IMR-90 (cell line): ENCODE measurements at regions not wholly inside any gene's neighbourhood (a gene's known extent, or its start where the extent isn't known, plus 50 kb on each side); places are given as distances from the start of the nearest gene placed in this dataset.

Source experiments
- ATAC-seq: fragments of 200-7000 bp; cut with Tn5 transposase; 2 replicates; pipeline ENCODE4 v1.9.1; 2020; ENCODE audit warnings: low read depth, mild to moderate bottlenecking, moderate library complexity
- BruUV-seq: library from RNA; stranded (reverse); fragments of 400-500 nt; replicated peaks from 2 replicates; lab custom pipeline; 2021; lab: Mats Ljungman, UMichigan
- CTCF ChIA-PET: fragments of 300-600 bp; formaldehyde crosslinking; extraction: SDS; loops from one replicate; lab custom pipeline; 2021; ENCODE audit warnings: antibody characterized with exemption; lab: Yijun Ruan, JAX
- POLR2A ChIA-PET: fragments of 300-600 bp; sonication (Branson Sonifier 250); formaldehyde crosslinking; loops from one replicate; lab custom pipeline; 2022; ENCODE audit warnings: antibody characterized with exemption; ENCODE audit not compliant: unreplicated experiment; lab: Charles Lee
- DNase-seq: peaks from one replicate; pipeline ENCODE4 v3.0.0; 2013
- H2AFZ ChIP-seq: replicated peaks from 2 replicates; pipeline ENCODE3; 2013; ENCODE audit warnings: low read length, mild to moderate bottlenecking; ENCODE audit not compliant: poor library complexity
- H2AK5ac ChIP-seq: 2 replicates; pipeline ENCODE4 v1.6.1; 2013; ENCODE audit warnings: low read depth, low read length, inconsistent platforms
- H2AK9ac ChIP-seq: replicated peaks from 2 replicates; pipeline ENCODE3; 2013; ENCODE audit warnings: mild to moderate bottlenecking, low read depth, low read length, moderate library complexity; ENCODE audit not compliant: poor library complexity
- H2BK120ac ChIP-seq: 2 replicates; pipeline ENCODE4 v1.6.1; 2013; ENCODE audit warnings: low read depth, low read length, inconsistent platforms
- H2BK15ac ChIP-seq: 3 replicates; pipeline ENCODE4 v1.6.1; 2013; ENCODE audit warnings: low read depth, low read length, inconsistent platforms
- H2BK20ac ChIP-seq: 2 replicates; pipeline ENCODE4 v1.6.1; 2013; ENCODE audit warnings: low read depth, mild to moderate bottlenecking, inconsistent platforms, low read length, moderate library complexity
- H2BK5ac ChIP-seq: 2 replicates; pipeline ENCODE4 v1.6.1; 2013; ENCODE audit warnings: mild to moderate bottlenecking, low read depth, low read length, inconsistent platforms; ENCODE audit not compliant: poor library complexity, severe bottlenecking
- H3K14ac ChIP-seq: replicated peaks from 2 replicates; pipeline ENCODE4 v1.6.1; 2013; ENCODE audit warnings: low read depth, low read length, inconsistent platforms
- H3K18ac ChIP-seq: 2 replicates; pipeline ENCODE4 v1.6.1; 2013; ENCODE audit warnings: low read depth, low read length, control low read depth
- H3K23ac ChIP-seq: 2 replicates; pipeline ENCODE4 v1.6.1; 2013; ENCODE audit warnings: low read depth, low read length, inconsistent platforms
- H3K27ac ChIP-seq: 2 replicates; pipeline ENCODE4 v1.5.1; 2013; ENCODE audit warnings: mild to moderate bottlenecking, control low read depth, low read length; ENCODE audit not compliant: insufficient read depth
- H3K27me3 ChIP-seq: 2 replicates; pipeline ENCODE4 v1.6.1; 2013; ENCODE audit warnings: low read length; ENCODE audit not compliant: control insufficient read depth, insufficient read depth
- H3K36me3 ChIP-seq: 2 replicates; pipeline ENCODE4 v1.6.1; 2013; ENCODE audit warnings: low read length, mixed read lengths; ENCODE audit not compliant: control insufficient read depth, insufficient read depth
- H3K4ac ChIP-seq: 2 replicates; pipeline ENCODE4 v1.6.1; 2013; ENCODE audit warnings: low read depth, low read length, inconsistent platforms
- H3K4me1 ChIP-seq: 2 replicates; pipeline ENCODE4 v1.6.1; 2013; ENCODE audit warnings: low read length, mixed read lengths; ENCODE audit not compliant: control insufficient read depth, insufficient read depth
- H3K4me2 ChIP-seq: 2 replicates; pipeline ENCODE4 v1.6.1; 2013; ENCODE audit warnings: low read depth, mild to moderate bottlenecking, control low read depth, low read length, moderate library complexity
- H3K4me3 ChIP-seq: 2 replicates; pipeline ENCODE4 v1.5.1; 2013; ENCODE audit warnings: low read depth, mild to moderate bottlenecking, control low read depth, low read length, moderate library complexity; ENCODE audit not compliant: insufficient read depth
- H3K56ac ChIP-seq: 2 replicates; pipeline ENCODE4 v1.6.1; 2013; ENCODE audit warnings: low read length, inconsistent platforms; ENCODE audit not compliant: insufficient read depth; ENCODE audit errors: extremely low read depth
- H3K79me1 ChIP-seq, 2 experiments: 2 replicates each; pipeline ENCODE4 v1.6.1; 2013; ENCODE audit warnings: low read length in 2 of 2, inconsistent platforms in 1 of 2, low read depth in 1 of 2
- H3K9ac ChIP-seq: 2 replicates; pipeline ENCODE4 v1.6.1; 2013; ENCODE audit warnings: low read depth, low read length, control low read depth
- H3K9me1 ChIP-seq: 2 replicates; pipeline ENCODE4 v1.6.1; 2013; ENCODE audit warnings: low read length, inconsistent platforms; ENCODE audit not compliant: insufficient read depth
- H3K9me3 ChIP-seq: 2 replicates; pipeline ENCODE4 v1.6.1; 2013; ENCODE audit warnings: low read length; ENCODE audit not compliant: control insufficient read depth, insufficient read depth
- H4K20me1 ChIP-seq: 2 replicates; pipeline ENCODE4 v1.6.1; 2013; ENCODE audit warnings: low read length, inconsistent platforms; ENCODE audit not compliant: insufficient read depth
- H4K5ac ChIP-seq: 2 replicates; pipeline ENCODE4 v1.6.1; 2013; ENCODE audit warnings: mild to moderate bottlenecking, low read depth, low read length, control low read depth
- H4K8ac ChIP-seq, 2 experiments: 2 replicates each; pipeline ENCODE4 v1.6.1; 2013; ENCODE audit warnings: low read depth in 2 of 2, low read length in 2 of 2, control low read depth in 1 of 2, inconsistent platforms in 1 of 2
- H4K91ac ChIP-seq: 2 replicates; pipeline ENCODE4 v1.6.1; 2013; ENCODE audit warnings: low read depth, low read length, inconsistent platforms; ENCODE audit not compliant: insufficient read depth
- BHLHE40 ChIP-seq: fragments of 150-350 bp; IDR thresholded peaks from 2 replicates; pipeline ENCODE4 v1.6.1; 2016; ENCODE audit warnings: mild to moderate bottlenecking, low read depth, low read length
- CHD1 ChIP-seq: IDR thresholded peaks from 2 replicates; pipeline ENCODE4 v1.6.1; 2012; ENCODE audit warnings: low read depth, low read length, improper control_type of control experiment
- NFE2L2 ChIP-seq: fragments of 150-350 bp; IDR thresholded peaks from 2 replicates; pipeline ENCODE4 v1.6.1; 2016; ENCODE audit warnings: low read depth, mild to moderate bottlenecking, low read length
- RAD21 ChIP-seq: IDR thresholded peaks from 2 replicates; pipeline ENCODE4 v1.6.1; 2012; ENCODE audit warnings: low read length, improper control_type of control experiment
- WGBS, 2 experiments: methylation state at CpG; one replicate each; pipeline versions ENCODE4 v1.1.5 to v1.1.7; 2013; ENCODE audit warnings: missing lambda C conversion rate in 2 of 2; ENCODE audit not compliant: insufficient read length in 1 of 2; ENCODE audit errors: extremely low coverage in 2 of 2; 5-methylcytosine and 5-hydroxymethylcytosine counted together
- dilution Hi-C: fragments of 300-500 bp; cut with HindIII; formaldehyde crosslinking; loops from one replicate; pipeline ENCODE4 v1.14.3; 2018; ENCODE audit warnings: low sequenced_read_pairs; ENCODE audit not compliant: unreplicated experiment
- in situ Hi-C: fragments of 300-500 bp; cut with MboI; formaldehyde crosslinking; loops from 3 replicates; pipeline ENCODE4 v1.14.3; 2019; ENCODE audit warnings: low sequenced_read_pairs, inconsistent platforms, mixed read lengths
- intact Hi-C: fragments of 100-400 bp; cut with micrococcal nuclease; formaldehyde crosslinking; loops from 2 replicates; pipeline ENCODE4 v1.10.0; 2022

DNA sequence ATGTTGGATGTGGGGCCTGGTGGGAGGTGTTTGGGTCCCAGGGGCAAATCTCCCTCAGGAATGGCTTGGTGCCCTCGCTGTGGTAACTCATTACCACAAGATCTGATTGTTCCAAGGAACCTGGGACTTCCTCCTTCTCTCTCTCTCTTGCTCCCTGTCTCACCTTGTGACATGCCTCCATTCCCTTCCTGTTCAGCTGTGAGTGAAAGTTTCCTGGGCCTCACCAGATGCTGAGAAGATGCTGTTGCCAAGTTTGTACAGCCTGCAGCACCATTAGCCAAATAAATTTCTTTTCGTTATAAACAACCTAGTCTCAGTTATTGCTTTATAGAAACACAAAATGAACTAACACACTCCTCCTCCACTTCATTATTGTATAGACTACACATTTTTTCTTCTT, 759.8 kb upstream of the MDGA2 start:
- H3K4me1 ChIP-seq, result no peaks in the 10 kb centered on the region; the same call in 1 of the 2 replicates
- H3K27me3 ChIP-seq, result no peaks in the 10 kb centered on the region
- H3K9me3 ChIP-seq, result no peaks in the 10 kb centered on the region; the same call in 1 of the 2 replicates
- H4K8ac ChIP-seq, result no peak overlapping the region
- H2BK15ac ChIP-seq, result no peak overlapping the region
- ATAC-seq, result peak; percentile 44
- BruUV-seq, result no TSS peak
- CTCF ChIA-PET, result no interaction called here
- TF ChIP-seq NFE2L2 (no peak), CHD1 (no peak), BHLHE40 (no peak), RAD21 (no peak)
- H3K27ac ChIP-seq, result peak overlapping the region; percentile 17; the same call in 1 of the 2 replicates
- no peak overlapping the region for H2BK5ac ChIP-seq
- H2AK9ac ChIP-seq, result no peak overlapping the region
- no CpG with 5 or more reads among the region's 2 CpGs for WGBS, 2 experiments
- no peak overlapping the region for H2BK20ac ChIP-seq
- no peak overlapping the region for H3K23ac ChIP-seq
- no peak overlapping the region for H2BK120ac ChIP-seq
- H3K14ac ChIP-seq, result no peak overlapping the region
- in situ Hi-C loops, result no loop called here
- no peaks in the 10 kb centered on the region for H3K36me3 ChIP-seq
- dilution Hi-C loops, result no loop called here
- no peaks in the 10 kb centered on the region for H3K9me1 ChIP-seq
- intact Hi-C loops, result no loop called here
- no peak overlapping the region for H2AFZ ChIP-seq
- H3K79me1 ChIP-seq, result no peaks in the 10 kb centered on the region
- DNase-seq, result peak; percentile 1
- H4K5ac ChIP-seq, result no peak overlapping the region
- H3K4ac ChIP-seq, result no peak overlapping the region
- H2AK5ac ChIP-seq, result no peak overlapping the region
- no peak overlapping the region; the same call in 1 of the 2 replicates for H3K4me2 ChIP-seq
- H4K91ac ChIP-seq, result no peak overlapping the region
- no peak overlapping the region for H3K4me3 ChIP-seq
- POLR2A ChIA-PET, result no interaction called here
- H3K18ac ChIP-seq, result no peak overlapping the region
- no peaks in the 10 kb centered on the region for H4K20me1 ChIP-seq
- H3K9ac ChIP-seq, result no peak overlapping the region
- H3K56ac ChIP-seq, result no peak overlapping the region
